ENCODE measurements at regions not wholly inside any gene's neighbourhood (a gene's known extent, or its start where the extent isn't known, plus 50 kb on each side); places are given as distances from the start of the nearest gene placed in this dataset.

DNA sequence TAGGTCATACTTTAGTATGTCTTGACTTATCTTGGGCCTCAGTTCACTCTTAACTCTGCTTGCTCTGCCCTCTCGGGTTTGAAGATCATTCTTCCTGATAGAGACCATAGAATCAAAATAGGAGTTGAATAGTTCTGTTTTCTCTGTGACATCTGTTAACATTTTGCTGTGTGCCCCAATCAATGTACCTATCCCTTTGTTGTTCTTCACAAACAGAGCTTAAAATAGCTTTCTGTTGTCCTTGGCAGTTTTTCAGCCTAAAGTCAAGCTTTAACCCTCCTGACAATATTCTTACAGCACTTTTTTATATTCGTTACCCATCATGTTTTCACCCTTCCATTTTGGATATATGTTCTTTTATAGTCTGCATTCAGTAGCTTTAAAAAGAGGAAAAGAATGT lies 724.5 kb upstream of the FANCL start:
- no peak for TF ChIP-seq POLR2AphosphoS5 (IDR thresholded peaks at IDR 0.05)
- TF ChIP-seq, protein P1, sequence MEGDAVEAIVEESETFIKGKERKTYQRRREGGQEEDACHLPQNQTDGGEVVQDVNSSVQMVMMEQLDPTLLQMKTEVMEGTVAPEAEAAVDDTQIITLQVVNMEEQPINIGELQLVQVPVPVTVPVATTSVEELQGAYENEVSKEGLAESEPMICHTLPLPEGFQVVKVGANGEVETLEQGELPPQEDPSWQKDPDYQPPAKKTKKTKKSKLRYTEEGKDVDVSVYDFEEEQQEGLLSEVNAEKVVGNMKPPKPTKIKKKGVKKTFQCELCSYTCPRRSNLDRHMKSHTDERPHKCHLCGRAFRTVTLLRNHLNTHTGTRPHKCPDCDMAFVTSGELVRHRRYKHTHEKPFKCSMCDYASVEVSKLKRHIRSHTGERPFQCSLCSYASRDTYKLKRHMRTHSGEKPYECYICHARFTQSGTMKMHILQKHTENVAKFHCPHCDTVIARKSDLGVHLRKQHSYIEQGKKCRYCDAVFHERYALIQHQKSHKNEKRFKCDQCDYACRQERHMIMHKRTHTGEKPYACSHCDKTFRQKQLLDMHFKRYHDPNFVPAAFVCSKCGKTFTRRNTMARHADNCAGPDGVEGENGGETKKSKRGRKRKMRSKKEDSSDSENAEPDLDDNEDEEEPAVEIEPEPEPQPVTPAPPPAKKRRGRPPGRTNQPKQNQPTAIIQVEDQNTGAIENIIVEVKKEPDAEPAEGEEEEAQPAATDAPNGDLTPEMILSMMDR (IDR thresholded peaks at IDR 0.05) = no peak
